Non-pigmented ciliary epithelial cell (primary cell): ENCODE measurements at regions not wholly inside any gene's neighbourhood (a gene's known extent, or its start where the extent isn't known, plus 50 kb on each side); places are given as distances from the start of the nearest gene placed in this dataset.
"Not testable (repeated sequence)": the region's sequence is repeated elsewhere in the genome, so short reads cannot be mapped to it uniquely, and the experiment has no call there.

Experiments used
- DNase-seq: peaks from one replicate; pipeline ENCODE4 v3.0.0-alpha.2; 2010; ENCODE audit warnings: low read depth

DNA sequence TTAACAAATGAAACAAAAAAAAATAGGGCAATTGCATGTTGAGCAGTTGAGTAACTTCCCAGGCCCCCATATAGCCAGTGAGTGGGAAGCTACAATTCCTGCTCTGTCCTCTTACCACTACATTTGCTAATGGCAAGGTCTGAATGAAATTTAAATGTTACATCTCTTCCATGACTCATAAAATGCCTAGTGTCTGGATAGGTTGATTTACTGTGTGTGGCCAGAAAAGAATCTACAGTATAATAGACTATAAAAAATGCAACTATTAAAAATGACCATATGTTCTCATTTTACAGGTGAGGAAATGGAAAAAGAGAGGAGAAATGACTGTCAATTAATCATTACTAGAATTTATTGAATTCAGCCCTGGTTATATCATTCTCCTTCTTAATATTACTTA is 1199.3 kb downstream of the CDH11 start:
- DNase-seq: no peak

DNA sequence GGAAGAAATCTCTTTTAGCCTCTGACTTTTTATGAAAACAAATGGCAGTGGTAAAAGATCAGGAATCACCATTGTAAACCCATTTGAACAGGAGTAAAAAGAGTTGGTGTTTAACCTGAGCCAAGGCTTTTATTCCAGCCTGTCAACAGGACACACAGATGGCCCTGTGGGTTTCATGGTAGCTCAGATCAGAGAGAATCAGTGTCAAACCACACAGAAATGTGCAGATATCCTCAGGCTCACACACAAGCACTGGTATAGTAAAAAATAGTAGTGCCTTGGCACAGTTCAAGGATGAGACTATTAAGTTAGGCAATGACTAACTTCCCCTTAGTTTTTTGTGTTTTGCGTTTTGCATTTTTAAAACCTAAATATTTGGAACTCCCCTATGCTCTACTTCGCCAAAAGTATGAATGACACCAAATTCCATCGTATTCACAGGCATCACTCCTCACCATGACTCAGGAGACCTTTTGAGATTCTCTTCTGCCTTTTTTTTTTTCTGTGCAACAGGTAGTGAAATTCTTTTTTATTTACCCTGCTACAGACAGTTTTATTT is 1200.0 kb downstream of the CDH11 start:
- DNase-seq: no peak

- no peak for DNase-seq
Measured at GRCh38 chr16:63913290-63913689, 1208.6 kb downstream of the CDH11 start.

- DNase-seq: no peak
Measured at GRCh38 chr16:63907251-63907650, 1214.6 kb downstream of the CDH11 start.

GRCh38 chr16:63904930-63905329 is 1216.9 kb downstream of the CDH11 start:
- DNase-seq: no peak

DNA sequence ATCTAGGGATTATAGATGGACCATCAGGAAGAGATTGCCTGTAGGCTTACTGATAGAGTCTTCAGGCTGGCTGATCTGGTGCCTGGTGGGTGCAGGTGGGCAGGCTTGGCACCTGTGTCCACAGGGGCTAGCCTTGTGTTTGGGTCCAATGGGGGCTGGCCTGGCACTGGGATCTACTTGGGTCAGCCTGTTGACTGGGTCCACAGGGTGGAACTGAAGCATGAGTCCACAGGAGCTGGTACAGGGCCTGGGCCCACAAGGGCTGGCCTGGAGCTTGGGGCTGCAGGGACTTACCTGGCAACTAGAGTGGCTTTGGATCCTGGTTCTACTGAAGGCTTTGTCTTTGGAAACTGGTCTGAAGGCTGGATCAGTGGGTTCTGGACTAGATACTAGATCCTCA is 1217.7 kb downstream of the CDH11 start:
- no peak for DNase-seq

- DNase-seq: no peak
Measured at GRCh38 chr16:63896383-63897109, 1225.3 kb downstream of the CDH11 start.

DNA sequence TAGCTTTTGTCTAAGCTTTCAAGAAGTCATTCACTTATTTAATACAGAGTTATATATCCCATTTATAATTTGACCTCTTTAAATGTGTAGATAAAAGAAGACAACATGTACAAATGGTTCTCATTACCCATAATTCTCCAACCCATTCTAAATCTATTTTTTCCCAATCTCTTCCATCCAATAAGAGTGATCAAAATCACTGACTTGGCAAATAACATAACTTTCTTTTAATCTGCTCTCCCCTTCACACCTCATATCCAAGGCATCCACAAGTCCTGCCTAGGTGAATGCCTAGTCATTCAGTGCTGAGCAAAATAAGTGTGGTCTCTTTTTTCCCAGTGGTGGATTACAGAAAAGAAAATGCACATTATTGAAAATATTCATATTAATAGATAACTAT is 1231.1 kb downstream of the CDH11 start:
- DNase-seq: no peak

GRCh38 chr16:63890081-63890480 is 1231.8 kb downstream of the CDH11 start:
- peak; percentile 1 for DNase-seq

DNA sequence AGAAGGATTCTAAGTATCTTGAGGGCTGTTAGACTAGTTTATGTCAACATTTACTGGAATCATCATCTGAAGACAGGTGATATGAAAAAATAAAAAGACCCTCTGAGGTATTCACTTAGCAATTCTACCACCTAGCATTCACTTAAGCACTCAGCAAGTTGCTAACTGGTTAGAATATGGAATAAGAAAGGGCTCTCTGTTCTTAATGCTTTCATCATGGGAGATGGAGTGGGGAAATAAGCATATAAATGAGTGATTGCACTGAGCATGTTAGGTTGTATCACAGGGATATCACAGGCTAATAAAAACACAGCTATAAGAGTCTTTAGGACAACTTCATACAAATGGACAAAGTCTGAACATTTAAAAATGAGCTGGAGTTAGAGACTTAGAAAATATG is 1238.8 kb downstream of the CDH11 start:
- no peak for DNase-seq

DNA sequence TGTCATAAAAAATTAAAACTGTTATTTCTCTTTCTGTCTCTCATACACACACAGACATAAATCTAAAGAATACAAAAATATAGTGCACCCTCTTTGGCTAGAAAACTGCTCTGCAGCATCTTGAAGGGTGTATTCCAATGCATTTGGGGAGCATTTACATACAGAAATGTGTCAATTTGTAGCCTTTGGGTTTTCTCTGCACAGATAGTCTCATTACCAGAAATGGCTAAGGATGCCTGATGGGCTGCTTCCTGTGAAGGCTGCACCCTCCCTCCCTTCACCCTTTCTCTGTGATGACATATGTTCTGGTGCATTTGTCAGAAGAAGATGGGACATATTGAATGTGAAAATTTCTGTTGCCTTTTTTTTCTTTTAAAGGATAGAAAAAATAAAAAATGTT is 1239.3 kb downstream of the CDH11 start:
- no peak for DNase-seq

DNA sequence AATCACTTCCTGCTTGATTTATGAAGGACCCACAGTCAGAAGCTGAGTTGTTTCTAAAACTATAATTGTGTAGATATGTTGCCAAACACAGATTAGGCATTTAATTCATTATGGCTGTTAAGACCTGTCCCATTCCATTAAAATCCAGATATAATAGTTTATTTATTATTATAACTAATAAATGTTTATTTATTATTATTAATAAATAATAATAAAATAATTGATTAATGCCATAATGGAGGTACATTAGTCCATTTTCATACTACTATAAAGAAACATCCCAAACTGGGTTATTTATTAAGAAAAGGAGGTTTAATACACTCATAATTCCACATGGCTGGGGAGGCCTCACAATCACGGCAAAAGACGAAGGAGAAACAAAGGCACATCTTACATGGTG is 1240.9 kb downstream of the CDH11 start:
- DNase-seq: no peak

- DNase-seq: no peak
Measured at GRCh38 chr16:63877401-63877800, 1244.5 kb downstream of the CDH11 start.

DNA sequence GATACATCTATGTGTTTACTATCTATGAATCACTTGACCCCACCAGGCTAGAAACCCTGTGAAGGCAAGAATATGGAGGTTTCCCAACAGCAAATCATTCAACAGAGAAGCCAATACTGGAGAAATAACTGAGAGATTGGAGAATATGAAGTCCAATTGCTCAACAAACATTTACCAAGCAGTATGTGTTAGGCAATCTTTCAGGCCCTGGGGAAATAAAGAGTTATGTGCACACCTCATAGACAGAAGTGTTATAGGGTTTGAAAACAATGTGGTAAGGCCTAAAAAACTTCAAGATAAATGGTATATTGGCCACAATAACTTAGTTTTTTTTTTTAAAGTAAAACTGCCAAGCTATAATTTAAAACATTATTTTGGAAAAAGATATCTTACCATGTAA is 1245.8 kb downstream of the CDH11 start:
- no peak for DNase-seq

- not testable (repeated sequence) for DNase-seq
Measured at GRCh38 chr16:63860700-63861099, 1261.2 kb downstream of the CDH11 start.

- DNase-seq: no peak
Measured at GRCh38 chr16:63856537-63856936, 1265.3 kb downstream of the CDH11 start.

GRCh38 chr16:63850979-63851378 is 1270.9 kb downstream of the CDH11 start:
- no peak for DNase-seq

DNA sequence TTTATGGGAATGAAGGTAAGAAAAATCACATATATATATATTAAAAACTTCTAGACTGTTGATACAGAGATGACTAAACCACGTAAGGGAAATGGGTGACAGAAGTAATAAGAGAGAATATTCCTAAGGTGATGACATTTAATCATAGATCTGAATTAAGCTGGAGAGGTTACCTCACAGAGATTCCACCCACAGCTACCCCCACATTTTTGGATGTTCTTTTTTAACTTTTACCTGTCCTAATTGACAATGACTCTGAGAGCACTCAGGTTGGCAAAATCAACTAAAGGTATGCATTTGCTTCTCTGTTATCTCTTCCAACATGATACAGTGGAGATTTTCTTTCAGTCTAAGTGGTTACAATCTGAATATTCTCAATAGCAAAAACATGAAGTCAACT is 1280.6 kb downstream of the CDH11 start:
- no peak for DNase-seq

DNA sequence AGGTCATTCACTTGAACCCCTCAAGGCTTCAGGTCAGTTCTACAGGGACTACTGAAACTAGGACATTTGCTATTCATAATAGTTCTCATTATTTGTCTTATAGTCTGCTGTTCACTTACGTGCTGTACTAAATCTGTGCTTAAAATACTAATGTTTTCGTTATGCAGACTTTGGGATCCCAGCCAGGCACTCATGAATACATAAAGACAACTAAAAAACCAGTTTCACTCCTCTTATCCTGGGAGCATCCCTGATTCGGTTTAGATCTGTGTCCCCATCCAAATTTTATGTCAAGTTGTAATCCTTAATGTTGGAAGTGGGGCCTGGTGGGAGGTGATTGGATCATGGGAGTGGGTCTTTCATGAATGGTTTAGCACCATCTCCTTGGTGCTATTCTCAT is 1291.8 kb downstream of the CDH11 start:
- no peak for DNase-seq

DNA sequence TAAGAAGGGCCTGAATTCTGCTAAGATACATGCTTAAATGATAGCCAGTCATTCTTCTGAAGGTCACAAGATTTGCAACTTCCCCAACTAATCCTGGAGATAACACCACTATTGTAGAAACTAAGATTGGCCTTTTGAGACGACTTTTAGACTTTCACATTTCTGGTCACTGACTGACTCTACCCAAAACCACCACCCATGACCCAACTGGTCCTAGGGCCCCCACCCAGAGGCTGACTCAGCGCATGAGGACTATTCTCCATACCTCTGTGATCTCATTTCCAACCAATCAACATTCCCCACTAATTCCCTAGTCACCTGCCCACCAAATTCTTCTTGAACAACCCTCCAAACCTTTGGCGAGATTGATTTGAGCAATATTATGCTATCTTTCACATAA is 1299.0 kb downstream of the CDH11 start:
- DNase-seq: no peak

GRCh38 chr16:63816276-63816675 is 1305.6 kb downstream of the CDH11 start:
- no peak for DNase-seq

GRCh38 chr16:63813862-63814261 is 1308.0 kb downstream of the CDH11 start:
- no peak for DNase-seq

- no peak for DNase-seq
Measured at GRCh38 chr16:63808730-63809129, 1313.1 kb downstream of the CDH11 start.
